LNCAP (cell line): ENCODE measurements at regions not wholly inside any gene's neighbourhood (a gene's known extent, or its start where the extent isn't known, plus 50 kb on each side); places are given as distances from the start of the nearest gene placed in this dataset.

Source experiments
- TF ChIP-seq, protein P1 (sequence below): fragments of 450-650 bp; IDR thresholded peaks from 2 replicates; pipeline ENCODE4 v1.5.1; 2017; ENCODE audit warnings: mild to moderate bottlenecking

DNA sequence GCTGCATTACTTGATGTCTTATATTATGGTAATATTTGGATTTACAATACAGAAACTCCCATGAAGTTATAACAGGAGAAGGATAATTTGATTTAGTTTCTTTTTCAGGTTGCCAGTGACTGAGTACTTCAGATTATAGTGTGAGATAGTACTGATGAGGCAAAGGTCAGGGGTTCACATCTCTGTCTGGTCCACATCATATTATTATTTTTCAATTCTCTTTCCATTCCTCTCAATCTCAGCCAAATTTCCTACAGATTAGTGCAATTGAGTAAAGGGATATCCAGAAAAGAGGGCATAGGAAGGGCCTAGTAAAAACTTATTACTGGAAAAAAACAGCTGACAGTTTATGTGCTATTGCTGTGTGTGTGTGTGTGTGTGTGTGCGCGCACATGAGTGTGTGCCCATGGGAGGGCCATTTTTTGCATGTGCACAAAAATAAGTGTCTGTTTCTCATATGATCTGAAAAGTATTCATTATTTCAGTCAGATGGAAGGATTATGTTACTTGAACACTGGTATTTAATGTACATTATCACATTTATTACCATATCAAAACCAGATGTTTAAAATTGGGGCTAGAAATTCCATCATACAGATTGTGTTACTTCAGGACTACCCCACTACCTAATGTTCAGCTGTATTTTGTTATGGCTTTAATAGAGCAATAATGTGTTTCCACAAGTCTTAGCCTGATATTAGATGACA, 78.3 kb upstream of the KCNK2 start:
- TF ChIP-seq, protein P1, sequence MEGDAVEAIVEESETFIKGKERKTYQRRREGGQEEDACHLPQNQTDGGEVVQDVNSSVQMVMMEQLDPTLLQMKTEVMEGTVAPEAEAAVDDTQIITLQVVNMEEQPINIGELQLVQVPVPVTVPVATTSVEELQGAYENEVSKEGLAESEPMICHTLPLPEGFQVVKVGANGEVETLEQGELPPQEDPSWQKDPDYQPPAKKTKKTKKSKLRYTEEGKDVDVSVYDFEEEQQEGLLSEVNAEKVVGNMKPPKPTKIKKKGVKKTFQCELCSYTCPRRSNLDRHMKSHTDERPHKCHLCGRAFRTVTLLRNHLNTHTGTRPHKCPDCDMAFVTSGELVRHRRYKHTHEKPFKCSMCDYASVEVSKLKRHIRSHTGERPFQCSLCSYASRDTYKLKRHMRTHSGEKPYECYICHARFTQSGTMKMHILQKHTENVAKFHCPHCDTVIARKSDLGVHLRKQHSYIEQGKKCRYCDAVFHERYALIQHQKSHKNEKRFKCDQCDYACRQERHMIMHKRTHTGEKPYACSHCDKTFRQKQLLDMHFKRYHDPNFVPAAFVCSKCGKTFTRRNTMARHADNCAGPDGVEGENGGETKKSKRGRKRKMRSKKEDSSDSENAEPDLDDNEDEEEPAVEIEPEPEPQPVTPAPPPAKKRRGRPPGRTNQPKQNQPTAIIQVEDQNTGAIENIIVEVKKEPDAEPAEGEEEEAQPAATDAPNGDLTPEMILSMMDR: no peak

DNA sequence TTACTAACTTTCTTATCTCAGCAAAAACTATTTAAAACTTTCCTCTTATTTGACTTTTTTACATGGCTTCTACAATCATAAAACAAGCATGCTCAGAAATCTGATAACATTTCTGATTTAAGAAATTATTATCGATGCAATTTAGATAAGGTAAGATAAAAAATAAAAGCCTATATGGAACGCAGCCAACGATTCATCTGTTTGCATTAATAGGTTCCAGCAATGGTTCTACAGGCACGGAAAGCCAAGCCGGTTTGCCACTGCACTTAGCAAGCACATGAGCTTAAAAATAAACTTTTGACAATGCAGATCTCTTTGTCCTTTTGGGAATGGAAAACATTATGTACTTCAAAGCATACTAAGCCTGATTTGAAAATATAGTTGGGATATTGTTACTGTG, 77.5 kb upstream of the KCNK2 start:
- TF ChIP-seq, protein P1: no peak

DNA sequence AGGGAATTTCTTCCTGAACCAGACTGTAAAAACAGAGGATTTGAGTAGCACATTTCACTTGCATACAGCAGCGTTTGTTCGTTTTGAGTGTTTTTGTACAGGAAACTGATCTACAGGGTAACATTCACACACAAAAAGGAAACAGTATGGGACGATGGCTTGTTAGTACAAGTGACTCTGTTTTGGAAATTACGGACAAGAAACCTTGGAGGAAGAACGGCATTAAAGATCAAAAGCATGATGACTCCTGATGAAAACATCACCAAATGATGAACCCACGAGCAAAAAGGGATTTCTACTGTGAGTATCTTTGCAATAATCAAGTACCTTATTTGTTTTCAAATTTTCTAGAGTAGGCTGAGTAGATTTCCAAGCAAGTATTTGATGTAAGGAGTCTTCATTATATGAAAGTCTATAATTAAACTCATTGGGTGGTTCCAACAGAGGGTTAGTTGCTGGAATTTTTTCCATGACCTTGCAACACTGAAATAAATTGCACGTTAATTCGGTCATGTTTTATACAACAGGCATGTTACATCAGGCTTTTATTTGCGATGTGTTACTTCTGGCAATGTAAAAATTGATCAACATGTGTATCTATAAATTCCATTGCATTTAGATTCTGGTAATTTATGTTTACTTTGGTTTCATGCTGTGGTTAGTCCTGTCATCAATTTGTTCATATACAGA, 76.7 kb upstream of the KCNK2 start:
- TF ChIP-seq, protein P1: no peak

DNA sequence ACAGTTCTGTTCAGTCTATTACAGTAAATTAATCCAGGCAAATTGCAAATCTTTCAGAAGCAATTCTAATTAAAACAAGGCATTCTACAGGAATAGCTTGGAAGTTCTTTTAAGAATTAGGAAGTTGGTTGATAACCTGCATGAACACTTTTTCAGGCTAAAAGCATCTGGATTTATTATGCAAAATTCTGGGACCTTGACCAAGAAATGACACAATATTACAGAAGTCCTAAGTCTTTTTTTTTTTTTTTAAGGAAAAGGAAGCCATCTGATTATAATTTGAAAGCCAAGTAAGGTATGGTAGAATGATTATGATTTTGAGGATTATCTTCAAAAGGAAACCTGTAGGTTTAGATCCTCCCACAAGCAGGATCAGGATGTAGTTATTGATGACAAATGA, 74.7 kb upstream of the KCNK2 start:
- TF ChIP-seq, protein P1: no peak

DNA sequence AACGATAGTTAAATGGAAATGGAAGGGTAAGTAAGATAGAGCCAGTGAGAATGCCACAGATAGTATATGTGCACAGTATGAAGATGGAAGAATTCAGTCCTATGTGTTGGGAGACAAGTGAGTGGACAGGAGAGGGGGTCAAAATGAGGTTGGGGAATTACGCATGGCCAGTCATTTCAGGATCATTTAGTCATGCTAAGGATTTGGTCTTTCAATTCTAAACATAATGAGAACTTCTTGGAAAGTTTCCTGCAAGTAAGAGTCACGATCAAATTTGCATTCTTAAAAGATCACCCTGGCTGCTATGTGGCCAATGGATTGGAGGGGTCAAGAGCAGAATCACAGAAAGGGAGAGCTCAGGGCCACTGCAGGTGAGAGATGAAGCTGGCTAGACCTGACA, 64.0 kb upstream of the KCNK2 start:
- TF ChIP-seq, protein P1: no peak

DNA sequence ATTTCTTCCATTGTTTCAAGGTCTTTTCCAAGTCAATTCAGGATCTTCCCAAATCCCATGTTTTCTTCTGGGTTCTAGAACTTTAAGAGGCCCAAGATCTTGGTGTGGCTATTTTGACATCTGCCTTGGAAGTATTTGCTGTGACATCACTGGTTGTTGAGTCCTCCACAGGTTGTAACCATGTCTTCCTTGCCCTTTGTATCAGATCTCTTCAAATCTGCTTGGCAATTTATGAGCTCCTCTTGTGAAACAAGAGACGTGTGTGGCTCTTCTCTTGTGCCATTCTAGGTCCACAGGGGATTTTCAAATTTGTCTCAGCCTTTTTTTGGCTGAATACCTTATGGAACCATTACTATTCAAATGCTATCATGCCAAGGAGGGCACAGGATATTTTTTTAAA, 60.3 kb upstream of the KCNK2 start:
- TF ChIP-seq, protein P1: no peak

DNA sequence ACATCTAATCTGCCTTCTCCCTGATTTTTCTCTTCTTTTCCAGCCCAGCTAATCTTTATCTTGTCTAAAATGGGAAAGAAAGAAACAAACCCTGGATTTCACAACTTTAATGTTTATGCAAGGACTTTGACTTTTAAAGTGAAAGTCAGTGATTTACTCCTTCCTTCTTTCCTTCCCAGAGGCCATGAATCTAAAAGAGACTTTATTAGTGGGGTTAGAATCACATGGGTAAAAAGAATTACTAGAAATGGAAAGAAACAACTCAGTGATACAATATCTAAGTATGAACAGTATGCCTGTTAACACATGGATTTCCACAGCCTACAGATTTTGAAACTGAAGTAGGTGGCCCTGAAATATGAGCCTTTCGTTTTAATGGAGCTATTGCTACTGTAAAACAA, 59.8 kb upstream of the KCNK2 start:
- TF ChIP-seq, protein P1: no peak
